Colonic mucosa (tissue), 4 donors: ENCODE measurements at regions not wholly inside any gene's neighbourhood (a gene's known extent, or its start where the extent isn't known, plus 50 kb on each side); places are given as distances from the start of the nearest gene placed in this dataset.

Experiments
- DNase-seq: peaks from one replicate; pipeline ENCODE4 v3.0.0-alpha.2; 2020
- H3K27ac ChIP-seq: fragments of 200-600 bp; one replicate; pipeline ENCODE4 v1.8.0; 2021
- H3K27me3 ChIP-seq: fragments of 200-600 bp; one replicate; pipeline ENCODE4 v1.8.0; 2021
- H3K36me3 ChIP-seq: fragments of 200-600 bp; one replicate; pipeline ENCODE4 v1.8.0; 2021
- H3K4me1 ChIP-seq: fragments of 200-600 bp; one replicate; pipeline ENCODE4 v1.8.0; 2021; ENCODE audit warnings: mild to moderate bottlenecking
- H3K4me3 ChIP-seq: fragments of 200-600 bp; one replicate; pipeline ENCODE4 v1.8.0; 2021
- H3K9ac ChIP-seq, 2 donors: one replicate each; pipeline ENCODE4 v1.7.0; 2013; ENCODE audit warnings: control low read depth in 2 of 2, low read depth in 2 of 2, low read length in 2 of 2
- H3K9me3 ChIP-seq: fragments of 200-600 bp; one replicate; pipeline ENCODE4 v1.8.0; 2021
- intact Hi-C: fragments of 100-400 bp; cut with DNase I; formaldehyde crosslinking; loops from one replicate; pipeline ENCODE4 v1.14.1; 2022
- TF ChIP-seq, protein P1 (sequence below): fragments of 200-600 bp; IDR thresholded peaks from one replicate; pipeline ENCODE4 v1.8.0; 2022; ENCODE audit warnings: antibody characterized with exemption, mild to moderate bottlenecking
- donor health status: healthy.
- donor health status: DM: no; HTN: no; CAD: no.
- donor health status: DM: no; HTN: no; CAD: no.

DNA sequence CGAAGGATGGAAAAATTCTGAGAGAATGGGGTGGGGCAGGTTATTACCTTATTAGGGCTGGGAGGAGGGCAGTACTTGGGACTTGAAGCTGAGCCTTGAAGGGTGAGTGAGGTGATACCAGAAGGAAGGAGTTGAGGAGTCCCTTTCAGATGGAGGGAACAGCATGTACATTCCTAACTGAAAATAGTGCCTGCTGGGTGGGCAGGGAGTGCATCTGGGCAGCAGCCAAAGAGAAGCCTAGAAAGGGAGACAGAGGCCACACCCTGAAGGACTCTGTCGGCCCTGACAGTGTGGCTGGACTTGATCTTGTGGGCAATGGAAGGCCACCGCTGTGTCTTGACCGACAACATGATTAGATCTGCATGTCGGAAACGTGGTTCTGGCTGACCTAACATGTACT is 147.6 kb downstream of the NDUFA12 start:
- Histone ChIP-seq H3K4me1 (no peaks in the 10 kb centered on the region), H3K9ac (no peak overlapping the region), H3K27ac (no peak overlapping the region), H3K27me3 (no peaks in the 10 kb centered on the region), H3K36me3 (no peaks in the 10 kb centered on the region), H3K9me3 (no peaks in the 10 kb centered on the region), H3K4me3 (no peak overlapping the region)
- DNase-seq = no peak
- TF ChIP-seq, protein P1, sequence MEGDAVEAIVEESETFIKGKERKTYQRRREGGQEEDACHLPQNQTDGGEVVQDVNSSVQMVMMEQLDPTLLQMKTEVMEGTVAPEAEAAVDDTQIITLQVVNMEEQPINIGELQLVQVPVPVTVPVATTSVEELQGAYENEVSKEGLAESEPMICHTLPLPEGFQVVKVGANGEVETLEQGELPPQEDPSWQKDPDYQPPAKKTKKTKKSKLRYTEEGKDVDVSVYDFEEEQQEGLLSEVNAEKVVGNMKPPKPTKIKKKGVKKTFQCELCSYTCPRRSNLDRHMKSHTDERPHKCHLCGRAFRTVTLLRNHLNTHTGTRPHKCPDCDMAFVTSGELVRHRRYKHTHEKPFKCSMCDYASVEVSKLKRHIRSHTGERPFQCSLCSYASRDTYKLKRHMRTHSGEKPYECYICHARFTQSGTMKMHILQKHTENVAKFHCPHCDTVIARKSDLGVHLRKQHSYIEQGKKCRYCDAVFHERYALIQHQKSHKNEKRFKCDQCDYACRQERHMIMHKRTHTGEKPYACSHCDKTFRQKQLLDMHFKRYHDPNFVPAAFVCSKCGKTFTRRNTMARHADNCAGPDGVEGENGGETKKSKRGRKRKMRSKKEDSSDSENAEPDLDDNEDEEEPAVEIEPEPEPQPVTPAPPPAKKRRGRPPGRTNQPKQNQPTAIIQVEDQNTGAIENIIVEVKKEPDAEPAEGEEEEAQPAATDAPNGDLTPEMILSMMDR = no peak
- intact Hi-C loops = no loop called here

DNA sequence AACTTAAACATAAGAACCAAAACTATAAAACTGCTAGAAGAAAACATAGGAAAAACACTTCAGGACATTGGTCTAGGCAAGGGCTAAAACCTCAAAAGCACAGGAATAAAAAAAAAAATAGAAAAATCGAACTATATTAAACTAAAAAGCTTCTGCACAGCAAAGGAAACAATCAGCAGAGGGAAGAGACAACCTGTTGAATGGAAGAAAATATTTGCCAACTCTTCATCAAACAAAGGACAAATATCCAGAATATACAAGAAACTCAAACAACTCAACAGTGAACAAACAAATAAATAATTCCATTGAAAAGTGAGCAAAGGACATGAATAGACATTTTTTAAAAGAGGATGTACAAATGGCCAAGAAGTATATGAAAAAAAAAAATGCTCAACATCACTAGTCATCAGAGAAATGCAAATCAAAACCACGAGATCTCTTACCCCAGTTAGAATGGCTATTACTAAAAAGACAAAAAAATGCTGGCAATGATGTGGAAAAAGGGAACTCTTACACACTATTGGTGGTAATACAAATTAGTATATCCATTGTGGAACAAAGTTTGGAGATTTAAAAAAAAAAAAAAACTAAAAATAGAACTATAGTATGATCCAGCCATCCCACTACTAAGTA is 152.0 kb downstream of the NDUFA12 start:
- DNase-seq = no peak
- no peaks in the 10 kb centered on the region for H3K27me3 ChIP-seq
- TF ChIP-seq, protein P1 = no peak
- H3K9ac ChIP-seq = no peak overlapping the region
- intact Hi-C loops = no loop called here
- H3K9me3 ChIP-seq = no peaks in the 10 kb centered on the region
- no peaks in the 10 kb centered on the region for H3K36me3 ChIP-seq
- no peak overlapping the region for H3K4me3 ChIP-seq
- no peaks in the 10 kb centered on the region for H3K4me1 ChIP-seq
- H3K27ac ChIP-seq = no peak overlapping the region

DNA sequence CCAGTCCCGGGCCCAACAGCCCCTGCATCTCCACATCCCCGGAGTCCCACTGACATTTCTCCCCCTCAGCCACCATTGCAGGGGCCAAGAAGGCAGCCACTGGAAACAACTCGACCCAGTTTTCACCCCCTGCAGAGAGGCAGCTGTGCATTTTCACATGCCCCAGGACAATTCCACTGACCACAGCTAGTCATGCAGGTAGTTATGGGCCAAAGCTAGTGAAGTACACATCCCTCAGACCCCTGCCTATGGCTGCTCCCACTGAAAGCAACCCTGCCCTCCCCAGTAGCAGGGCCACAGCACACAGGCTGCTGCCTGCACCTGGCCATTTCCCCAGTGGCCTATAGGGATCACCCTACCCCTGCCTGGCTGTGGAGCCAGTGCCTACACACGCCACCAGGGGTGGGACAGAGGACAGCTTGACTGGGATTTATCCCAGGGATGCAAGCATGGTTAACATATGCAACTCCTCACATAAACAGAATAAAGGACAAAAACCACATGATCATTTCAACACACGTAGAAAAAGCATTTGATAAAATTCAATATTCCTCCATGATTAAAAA is 154.0 kb downstream of the NDUFA12 start:
- intact Hi-C loops = no loop called here
- TF ChIP-seq, protein P1 = no peak
- no peak overlapping the region for H3K4me3 ChIP-seq
- no peaks in the 10 kb centered on the region for H3K36me3 ChIP-seq
- no peak overlapping the region for H3K9ac ChIP-seq
- no peak for DNase-seq
- H3K9me3 ChIP-seq = no peaks in the 10 kb centered on the region
- no peaks in the 10 kb centered on the region for H3K4me1 ChIP-seq
- no peak overlapping the region for H3K27ac ChIP-seq
- no peaks in the 10 kb centered on the region for H3K27me3 ChIP-seq

DNA sequence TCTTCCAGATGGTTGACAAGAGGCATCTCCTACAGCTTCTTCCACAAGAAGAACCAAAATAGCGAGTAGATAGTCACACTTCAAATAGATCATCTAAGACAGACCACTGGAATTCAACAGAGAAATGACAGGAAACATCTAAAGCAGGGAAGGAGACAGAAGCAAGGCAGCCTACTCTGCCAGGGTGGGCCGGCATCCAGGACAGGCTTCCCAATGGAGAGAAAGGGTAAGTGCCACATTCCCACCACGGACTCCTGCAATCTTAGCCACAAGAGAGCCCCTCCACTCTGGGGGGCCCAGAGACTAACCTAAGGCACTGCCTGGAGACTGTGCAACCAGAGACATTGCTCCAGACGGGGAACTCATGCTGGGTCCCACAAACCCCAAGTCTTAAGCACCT is 154.5 kb downstream of the NDUFA12 start:
- intact Hi-C loops = no loop called here
- H3K27me3 ChIP-seq = no peaks in the 10 kb centered on the region
- no peak overlapping the region for H3K4me3 ChIP-seq
- TF ChIP-seq, protein P1 = no peak
- no peaks in the 10 kb centered on the region for H3K36me3 ChIP-seq
- DNase-seq = no peak
- no peaks in the 10 kb centered on the region for H3K9me3 ChIP-seq
- H3K4me1 ChIP-seq = no peaks in the 10 kb centered on the region
- H3K9ac ChIP-seq = no peak overlapping the region
- no peak overlapping the region for H3K27ac ChIP-seq

DNA sequence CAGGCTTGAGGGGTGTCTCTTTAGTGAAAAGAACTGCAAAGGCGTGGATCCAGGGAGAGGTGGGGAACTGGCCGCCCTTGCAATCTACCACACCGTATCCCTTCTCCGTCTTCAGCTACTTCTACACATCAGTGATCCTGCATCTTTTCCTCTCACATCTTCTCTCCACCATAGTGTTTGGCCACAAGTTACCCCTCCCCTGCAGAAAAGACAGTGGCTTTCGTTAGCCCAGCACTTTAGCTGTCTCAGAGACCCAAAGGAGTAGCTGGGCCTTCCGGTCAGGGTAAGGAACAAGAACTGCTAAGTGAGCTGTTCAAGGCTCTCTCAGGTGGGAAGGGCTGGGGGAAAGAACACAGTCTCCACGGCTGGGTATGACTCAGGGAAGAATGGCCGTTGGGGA is 158.4 kb downstream of the NDUFA12 start:
- Histone ChIP-seq H3K27ac (no peak overlapping the region), H3K27me3 (no peaks in the 10 kb centered on the region), H3K36me3 (no peaks in the 10 kb centered on the region), H3K9me3 (no peaks in the 10 kb centered on the region), H3K4me1 (no peaks in the 10 kb centered on the region), H3K4me3 (no peak overlapping the region), H3K9ac (no peak overlapping the region)
- TF ChIP-seq, protein P1 = no peak
- intact Hi-C loops = no loop called here
- no peak for DNase-seq
